ENCODE measurements at regions not wholly inside any gene's neighbourhood (a gene's known extent, or its start where the extent isn't known, plus 50 kb on each side); places are given as distances from the start of the nearest gene placed in this dataset.

GRCh38 chr6:150799276-150799805 is 66.2 kb upstream of the MTHFD1L start:
- DNase-seq (ENCODE audit: low read depth) = no peak
- TF ChIP-seq CTCF (IDR thresholded peaks at IDR 0.05; ENCODE audit: insufficient read depth, low read length, poor library complexity, severe bottlenecking) = no peak
- H3K4me3 ChIP-seq (ENCODE audit: low read depth, low read length) = no peak overlapping the region
- no peaks in the 10 kb centered on the region for H3K36me3 ChIP-seq (ENCODE audit: control insufficient read depth, insufficient read depth, low read length)
- no peaks in the 10 kb centered on the region for H3K27me3 ChIP-seq (ENCODE audit: control insufficient read depth, insufficient read depth, low read length)

GRCh38 chr6:150800674-150801314 is 64.7 kb upstream of the MTHFD1L start:
- no peak for DNase-seq (ENCODE audit: low read depth)
- no peak for TF ChIP-seq CTCF (IDR thresholded peaks at IDR 0.05; ENCODE audit: insufficient read depth, low read length, poor library complexity, severe bottlenecking)

GRCh38 chr6:150806790-150807189 is 58.7 kb upstream of the MTHFD1L start:
- TF ChIP-seq CTCF (IDR thresholded peaks at IDR 0.05; ENCODE audit: insufficient read depth, low read length, poor library complexity, severe bottlenecking) = no peak
- no peak for DNase-seq (ENCODE audit: low read depth)
- no peaks in the 10 kb centered on the region for H3K36me3 ChIP-seq (ENCODE audit: control insufficient read depth, insufficient read depth, low read length)
- H3K4me3 ChIP-seq (ENCODE audit: low read depth, low read length) = no peak overlapping the region
- H3K27me3 ChIP-seq (ENCODE audit: control insufficient read depth, insufficient read depth, low read length) = no peaks in the 10 kb centered on the region

More at GRCh38 chr6:150800674-150801314, 64.7 kb upstream of the MTHFD1L start:
- H3K27me3 ChIP-seq (ENCODE audit: control insufficient read depth, insufficient read depth, low read length) = no peaks in the 10 kb centered on the region
- H3K4me3 ChIP-seq (ENCODE audit: low read depth, low read length) = no peak overlapping the region
- no peaks in the 10 kb centered on the region for H3K36me3 ChIP-seq (ENCODE audit: control insufficient read depth, insufficient read depth, low read length)

- no peak overlapping the region for H3K4me3 ChIP-seq (ENCODE audit: low read depth, low read length)
- no peaks in the 10 kb centered on the region for H3K27me3 ChIP-seq (ENCODE audit: control insufficient read depth, insufficient read depth, low read length)
- H3K36me3 ChIP-seq (ENCODE audit: control insufficient read depth, insufficient read depth, low read length) = no peaks in the 10 kb centered on the region
- DNase-seq (ENCODE audit: low read depth) = no peak
- TF ChIP-seq CTCF (IDR thresholded peaks at IDR 0.05; ENCODE audit: insufficient read depth, low read length, poor library complexity, severe bottlenecking) = no peak
These were observed 52.0 kb upstream of the MTHFD1L start for GRCh38 chr6:150813319-150813992.

GRCh38 chr6:150813993-150814359 is 51.5 kb upstream of the MTHFD1L start:
- H3K4me3 ChIP-seq (ENCODE audit: low read depth, low read length) = no peak overlapping the region
- H3K36me3 ChIP-seq (ENCODE audit: control insufficient read depth, insufficient read depth, low read length) = no peaks in the 10 kb centered on the region
- no peak for TF ChIP-seq CTCF (IDR thresholded peaks at IDR 0.05; ENCODE audit: insufficient read depth, low read length, poor library complexity, severe bottlenecking)
- DNase-seq (ENCODE audit: low read depth) = no peak
- no peaks in the 10 kb centered on the region for H3K27me3 ChIP-seq (ENCODE audit: control insufficient read depth, insufficient read depth, low read length)

All from kidney epithelial cell (primary cell).